ENCODE measurements at regions not wholly inside any gene's neighbourhood (a gene's known extent, or its start where the extent isn't known, plus 50 kb on each side); places are given as distances from the start of the nearest gene placed in this dataset.
"Not testable (repeated sequence)": the region's sequence is repeated elsewhere in the genome, so short reads cannot be mapped to it uniquely, and the experiment has no call there.

GRCh38 chr1:61028136-61028535, 54.2 kb upstream of the NFIA start:
- intact Hi-C loops (cut with DNase I; ENCODE audit: low total_unique reads), result no loop called here
- TF ChIP-seq POLR2A (IDR thresholded peaks at IDR 0.05), result no peak
- TF ChIP-seq CTCF (IDR thresholded peaks at IDR 0.05), result no peak
- 92 to 96% methylated on average over 4 of the region's 4 CpGs for WGBS, 2 donors

DNA sequence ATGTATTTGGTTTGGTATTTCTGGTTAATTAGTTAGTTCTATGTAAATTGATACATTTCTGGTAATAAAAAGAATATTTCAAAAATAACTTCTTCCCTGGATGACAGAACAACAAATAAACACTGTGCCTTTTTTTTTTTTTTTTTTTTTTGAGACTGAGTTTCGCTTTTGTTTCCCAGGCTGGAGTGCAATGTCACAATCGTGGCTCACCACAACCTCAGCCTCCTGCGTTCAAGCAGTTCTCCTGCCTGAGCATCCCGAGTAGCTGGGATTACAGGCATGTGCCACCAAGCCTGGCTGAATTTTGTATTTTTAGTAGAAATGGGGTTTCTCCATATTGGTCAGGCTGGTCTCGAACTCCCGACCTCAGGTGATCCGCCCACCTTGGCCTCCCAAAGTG, 64.3 kb upstream of the NFIA start:
- intact Hi-C loops (cut with DNase I; ENCODE audit: low total_unique reads); DNase-seq (ENCODE audit: low spot score in 2 of 2); H3K4me3 ChIP-seq (ENCODE audit: low read depth, poor library complexity, severe bottlenecking): not testable (repeated sequence)
- WGBS, 2 donors, result 85 to 89% methylated on average over 7 of the region's 7 CpGs

More at GRCh38 chr1:61028136-61028535, 54.2 kb upstream of the NFIA start:
- DNase-seq (ENCODE audit: low spot score in 2 of 2), result no peak
- H3K4me3 ChIP-seq (ENCODE audit: low read depth, poor library complexity, severe bottlenecking), result no peak overlapping the region

GRCh38 chr1:61017651-61018050, 64.7 kb upstream of the NFIA start:
- TF ChIP-seq CTCF (IDR thresholded peaks at IDR 0.05) (no peak), POLR2A (IDR thresholded peaks at IDR 0.05) (no peak)
- no peak overlapping the region for H3K4me3 ChIP-seq (ENCODE audit: low read depth, poor library complexity, severe bottlenecking)
- intact Hi-C loops (cut with DNase I; ENCODE audit: low total_unique reads), result loop anchor here (2.0 kb wide), 1 partner anchor 1057 kb away; no protein-coding TSS in a partner anchor
- DNase-seq (ENCODE audit: low spot score in 2 of 2), result no peak
- WGBS, 2 donors, result 78 to 98% methylated on average over 1 of the region's 1 CpG

DNA sequence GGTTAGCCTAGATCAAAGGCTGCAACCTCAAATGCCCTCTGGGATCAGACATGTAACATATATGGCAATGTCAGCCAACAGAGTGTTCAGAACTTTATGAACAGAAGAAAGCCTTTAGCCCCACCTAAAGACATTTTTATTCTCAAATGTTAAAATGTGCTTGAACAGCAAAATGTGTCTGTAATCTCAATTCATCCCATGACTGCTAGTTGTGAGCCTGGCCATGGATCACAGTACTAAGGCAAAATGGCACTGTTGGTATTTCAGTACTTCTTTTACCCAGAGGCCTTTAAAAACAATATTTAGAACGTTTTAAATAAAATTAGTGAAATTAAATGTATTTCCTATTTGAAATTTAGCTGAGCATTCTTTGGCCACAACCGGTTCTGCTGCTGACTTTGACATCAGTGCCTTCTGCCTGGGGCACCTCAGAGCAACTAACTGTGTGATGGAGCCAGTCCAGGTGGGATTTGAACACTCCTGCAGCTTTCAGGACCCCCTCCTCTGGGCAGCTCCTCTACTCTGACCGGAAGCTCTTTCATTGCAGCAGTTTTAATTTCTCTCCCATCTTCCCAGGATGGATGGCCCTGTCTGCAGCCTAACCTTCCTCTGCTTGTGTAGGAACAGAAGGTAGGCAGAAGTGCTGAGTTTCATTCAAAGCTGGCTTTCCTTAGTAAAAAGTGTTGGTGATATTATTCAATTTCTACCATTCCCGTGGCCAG, 68.3 kb upstream of the NFIA start:
- no peak for TF ChIP-seq POLR2A (IDR thresholded peaks at IDR 0.05)
- H3K4me3 ChIP-seq (ENCODE audit: low read depth, poor library complexity, severe bottlenecking), result no peak overlapping the region
- intact Hi-C loops (cut with DNase I; ENCODE audit: low total_unique reads), result no loop called here
- no peak for DNase-seq (ENCODE audit: low spot score in 2 of 2)
- WGBS, 2 donors, result 55 to 63% methylated on average over 4 of the region's 4 CpGs

GRCh38 chr1:61013189-61013945, 69.0 kb upstream of the NFIA start:
- no peak overlapping the region for H3K4me3 ChIP-seq (ENCODE audit: low read depth, poor library complexity, severe bottlenecking)
- DNase-seq (ENCODE audit: low spot score in 2 of 2), result no peak
- intact Hi-C loops (cut with DNase I; ENCODE audit: low total_unique reads), result no loop called here
- WGBS, 2 donors, result 73 to 87% methylated on average over 4 of the region's 4 CpGs
- no peak for TF ChIP-seq CTCF (IDR thresholded peaks at IDR 0.05)

DNA sequence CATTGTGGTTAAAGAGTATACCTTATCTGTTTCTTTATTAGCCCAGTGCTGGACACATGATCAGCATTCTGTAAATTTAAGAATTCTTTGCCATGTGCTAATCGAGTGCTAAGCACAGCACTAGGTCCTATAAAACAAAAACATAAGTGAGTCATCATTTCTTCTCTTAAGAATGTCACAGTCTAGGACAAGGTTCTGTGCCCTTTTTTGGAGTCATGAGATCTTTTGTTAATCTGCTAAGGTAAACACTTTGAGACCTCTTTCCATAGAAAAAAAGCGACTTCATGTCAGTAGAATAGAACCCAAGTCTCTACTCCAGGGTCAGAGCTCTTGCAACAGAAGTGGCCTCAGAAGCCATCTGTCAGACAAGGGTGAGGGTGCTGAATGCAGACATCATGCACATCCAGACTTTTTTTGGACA, 70.0 kb upstream of the NFIA start:
- H3K4me3 ChIP-seq (ENCODE audit: low read depth, poor library complexity, severe bottlenecking), result no peak overlapping the region
- WGBS, 2 donors, result 78 to 87% methylated on average over 2 of the region's 2 CpGs
- TF ChIP-seq POLR2A (IDR thresholded peaks at IDR 0.05), result no peak
- TF ChIP-seq CTCF (IDR thresholded peaks at IDR 0.05), result no peak
- intact Hi-C loops (cut with DNase I; ENCODE audit: low total_unique reads), result no loop called here
- no peak for DNase-seq (ENCODE audit: low spot score in 2 of 2)

All from lower leg skin (tissue), 4 donors.